ENCODE measurements at regions not wholly inside any gene's neighbourhood (a gene's known extent, or its start where the extent isn't known, plus 50 kb on each side); places are given as distances from the start of the nearest gene placed in this dataset.

GRCh38 chr7:96599288-96599936, 110.2 kb downstream of the SEM1 start:
- TF ChIP-seq CTCF (IDR thresholded peaks at IDR 0.05; ENCODE audit: extremely low read depth in 1 of 2, insufficient read depth in 1 of 2, low read depth in 1 of 2, low read length in 2 of 2) = no peak
- TF ChIP-seq EZH2 (IDR thresholded peaks at IDR 0.05; ENCODE audit: borderline replicate concordance, low read depth, low read length, severe bottlenecking) = no peak
- no peak for TF ChIP-seq POLR2AphosphoS5 (IDR thresholded peaks at IDR 0.05; ENCODE audit: insufficient read depth, low read depth, low read length)
